ENCODE measurements at regions not wholly inside any gene's neighbourhood (a gene's known extent, or its start where the extent isn't known, plus 50 kb on each side); places are given as distances from the start of the nearest gene placed in this dataset.

DNA sequence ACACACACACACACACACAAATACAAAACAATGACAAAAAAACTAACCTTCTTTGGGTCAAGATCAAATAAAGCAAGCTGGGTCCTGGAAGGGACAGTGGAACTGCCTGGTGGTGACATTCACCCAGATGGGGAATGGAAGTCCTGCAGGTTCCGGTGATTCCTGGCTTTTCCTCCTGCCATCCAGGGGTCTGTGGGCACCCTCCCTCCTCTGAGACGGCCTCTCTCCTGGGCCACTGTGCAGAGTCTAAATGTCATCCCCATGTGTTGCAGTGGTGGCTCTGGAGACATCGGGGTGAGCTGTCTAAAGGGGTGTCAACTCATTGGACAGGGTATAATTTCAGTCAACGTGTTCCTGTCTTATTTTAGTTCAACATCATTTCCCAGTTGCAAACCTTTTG is 248.2 kb downstream of the ZNF536 start:
- no peaks in the 10 kb centered on the region for H3K9me3 ChIP-seq (ENCODE audit: low read depth)
- no peak overlapping the region for H3K27ac ChIP-seq
- H3K36me3 ChIP-seq, result no peaks in the 10 kb centered on the region
- TF ChIP-seq, protein P1, sequence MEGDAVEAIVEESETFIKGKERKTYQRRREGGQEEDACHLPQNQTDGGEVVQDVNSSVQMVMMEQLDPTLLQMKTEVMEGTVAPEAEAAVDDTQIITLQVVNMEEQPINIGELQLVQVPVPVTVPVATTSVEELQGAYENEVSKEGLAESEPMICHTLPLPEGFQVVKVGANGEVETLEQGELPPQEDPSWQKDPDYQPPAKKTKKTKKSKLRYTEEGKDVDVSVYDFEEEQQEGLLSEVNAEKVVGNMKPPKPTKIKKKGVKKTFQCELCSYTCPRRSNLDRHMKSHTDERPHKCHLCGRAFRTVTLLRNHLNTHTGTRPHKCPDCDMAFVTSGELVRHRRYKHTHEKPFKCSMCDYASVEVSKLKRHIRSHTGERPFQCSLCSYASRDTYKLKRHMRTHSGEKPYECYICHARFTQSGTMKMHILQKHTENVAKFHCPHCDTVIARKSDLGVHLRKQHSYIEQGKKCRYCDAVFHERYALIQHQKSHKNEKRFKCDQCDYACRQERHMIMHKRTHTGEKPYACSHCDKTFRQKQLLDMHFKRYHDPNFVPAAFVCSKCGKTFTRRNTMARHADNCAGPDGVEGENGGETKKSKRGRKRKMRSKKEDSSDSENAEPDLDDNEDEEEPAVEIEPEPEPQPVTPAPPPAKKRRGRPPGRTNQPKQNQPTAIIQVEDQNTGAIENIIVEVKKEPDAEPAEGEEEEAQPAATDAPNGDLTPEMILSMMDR (IDR thresholded peaks at IDR 0.05; ENCODE audit: low read depth, low read length), result no peak
- DNase-seq (ENCODE audit: low read depth in 1 of 2, low spot score in 1 of 2), result no peak
- H3K27me3 ChIP-seq, result no peaks in the 10 kb centered on the region
- no peak overlapping the region for H3K4me3 ChIP-seq
- no peaks in the 10 kb centered on the region for H3K4me1 ChIP-seq (ENCODE audit: low read depth)

DNA sequence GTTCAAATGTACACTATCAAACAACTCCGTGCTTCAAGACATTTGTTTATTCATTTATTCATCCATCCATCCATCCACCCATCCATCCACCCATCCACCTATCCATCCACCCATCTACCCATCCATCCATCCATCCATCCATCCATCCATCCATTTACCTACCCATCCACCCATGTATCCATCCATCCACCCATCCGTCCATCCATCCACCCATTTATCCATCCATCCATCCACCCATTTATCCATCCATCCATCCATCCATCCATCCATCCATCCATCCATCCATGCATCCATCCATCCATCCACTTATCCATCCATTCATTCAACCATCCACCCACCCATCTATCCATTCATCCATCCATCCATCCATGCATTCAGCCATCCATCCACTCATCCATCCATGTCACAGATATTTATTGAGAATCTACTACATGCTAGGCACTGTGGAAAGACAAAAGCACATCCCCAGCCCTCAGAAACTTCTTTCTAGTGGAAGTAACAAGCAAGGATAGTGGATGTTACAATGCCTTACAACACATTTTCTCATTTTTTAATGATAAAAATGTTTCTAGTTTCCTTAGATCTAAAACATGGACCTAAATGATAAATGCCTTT is 237.6 kb downstream of the ZNF536 start:
- no peaks in the 10 kb centered on the region for H3K27me3 ChIP-seq
- H3K4me1 ChIP-seq (ENCODE audit: low read depth), result no peaks in the 10 kb centered on the region
- H3K4me3 ChIP-seq, result no peak overlapping the region

DNA sequence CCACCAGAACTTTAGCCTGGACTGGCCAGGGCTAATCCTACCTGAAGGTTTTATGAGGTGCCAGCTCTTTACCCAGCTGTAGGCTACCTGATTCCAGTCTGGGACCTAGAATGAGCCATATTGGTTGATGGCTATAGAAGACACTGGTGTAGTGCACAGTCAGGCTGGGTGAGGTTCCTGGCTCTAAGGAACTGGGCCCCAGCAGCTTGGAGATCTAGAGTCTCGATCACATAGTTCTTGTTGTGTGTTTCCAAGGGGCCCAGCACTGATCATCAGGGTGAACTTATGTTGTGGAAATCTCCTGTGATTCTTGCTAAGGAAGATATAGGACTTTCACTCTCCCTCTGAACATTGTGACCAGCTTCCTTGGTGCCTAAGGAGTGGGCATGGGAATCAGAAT is 236.3 kb downstream of the ZNF536 start:
- TF ChIP-seq, protein P1 (IDR thresholded peaks at IDR 0.05; ENCODE audit: low read depth, low read length), result no peak
- H3K27ac ChIP-seq, result no peak overlapping the region
- DNase-seq (ENCODE audit: low read depth in 1 of 2, low spot score in 1 of 2), result no peak
- no peaks in the 10 kb centered on the region for H3K27me3 ChIP-seq
- no peak overlapping the region for H3K4me3 ChIP-seq
- H3K36me3 ChIP-seq, result no peaks in the 10 kb centered on the region
- H3K4me1 ChIP-seq (ENCODE audit: low read depth), result no peaks in the 10 kb centered on the region
- H3K9me3 ChIP-seq (ENCODE audit: low read depth), result no peaks in the 10 kb centered on the region

More for the DNA sequence above, 237.6 kb downstream of the ZNF536 start:
- Histone ChIP-seq H3K27ac (no peak overlapping the region), H3K9me3 (ENCODE audit: low read depth) (no peaks in the 10 kb centered on the region), H3K36me3 (no peaks in the 10 kb centered on the region)
- DNase-seq (ENCODE audit: low read depth in 1 of 2, low spot score in 1 of 2), result no peak
- TF ChIP-seq, protein P1 (IDR thresholded peaks at IDR 0.05; ENCODE audit: low read depth, low read length), result no peak
